Memory B cell (primary cell): ENCODE measurements at regions not wholly inside any gene's neighbourhood (a gene's known extent, or its start where the extent isn't known, plus 50 kb on each side); places are given as distances from the start of the nearest gene placed in this dataset.

Experiments
- ATAC-seq: fragments of 150-1000 bp; cut with Tn5 transposase; 2 replicates; pipeline ENCODE4 v1.10.0; 2021; ENCODE audit warnings: low read depth, mild to moderate bottlenecking, moderate library complexity
- DNase-seq, 2 donors: peaks; one replicate each; pipeline ENCODE4 v3.0.0; 2022; ENCODE audit warnings: low spot score in 2 of 2
- H3K27ac Mint-ChIP-seq: one replicate; pipeline ENCODE4 v1.8.0; 2022; ENCODE audit warnings: mild to moderate bottlenecking, moderate library complexity, mixed read lengths
- H3K27me3 Mint-ChIP-seq: one replicate; pipeline ENCODE4 v1.8.0; 2022; ENCODE audit warnings: mixed read lengths
- H3K36me3 Mint-ChIP-seq: one replicate; pipeline ENCODE4 v1.8.0; 2022; ENCODE audit warnings: mild to moderate bottlenecking, mixed read lengths
- H3K4me1 Mint-ChIP-seq: one replicate; pipeline ENCODE4 v1.8.0; 2022; ENCODE audit warnings: mixed read lengths
- H3K4me3 Mint-ChIP-seq: one replicate; pipeline ENCODE4 v1.8.0; 2022; ENCODE audit warnings: mild to moderate bottlenecking, moderate library complexity, mixed read lengths
- H3K9me3 Mint-ChIP-seq: one replicate; pipeline ENCODE4 v1.8.0; 2022; ENCODE audit warnings: mixed read lengths

DNA sequence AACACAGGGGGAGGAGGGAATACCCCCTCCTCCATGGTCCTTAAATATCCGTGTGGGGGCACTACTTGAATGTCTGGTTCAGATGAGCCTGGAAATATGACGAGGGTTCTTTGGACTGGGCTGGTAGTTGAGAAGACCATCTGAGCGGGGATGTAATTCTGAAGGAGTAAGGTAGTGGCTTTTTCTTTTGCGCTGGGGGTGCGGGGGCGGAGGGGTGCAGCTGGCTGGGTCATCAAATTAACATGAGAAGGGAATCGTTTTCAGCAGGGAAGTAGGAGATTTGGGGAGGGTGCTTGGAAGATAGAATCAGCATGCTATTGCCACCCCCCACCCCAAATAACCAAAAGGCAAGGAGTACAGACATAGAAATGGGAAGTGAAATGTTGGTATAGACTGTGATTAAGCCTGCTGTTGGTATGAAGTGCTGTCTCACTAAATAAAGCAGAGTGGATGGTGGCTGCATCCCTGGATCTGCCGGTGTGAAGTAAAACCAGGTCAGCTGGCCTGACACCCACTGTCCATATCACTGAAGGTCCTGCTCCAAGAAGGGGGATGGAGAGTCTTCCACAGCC, 121.9 kb upstream of the HSD17B12 start:
- Mint-ChIP-seq H3K4me1 (peaks cover 2% of the 10 kb centered on the region), H3K36me3 (no peaks in the 10 kb centered on the region), H3K27me3 (peaks cover 31% of the 10 kb centered on the region), H3K4me3 (no peak overlapping the region), H3K27ac (no peak overlapping the region), H3K9me3 (no peaks in the 10 kb centered on the region)
- ATAC-seq (no peak), DNase-seq (no peak)

DNA sequence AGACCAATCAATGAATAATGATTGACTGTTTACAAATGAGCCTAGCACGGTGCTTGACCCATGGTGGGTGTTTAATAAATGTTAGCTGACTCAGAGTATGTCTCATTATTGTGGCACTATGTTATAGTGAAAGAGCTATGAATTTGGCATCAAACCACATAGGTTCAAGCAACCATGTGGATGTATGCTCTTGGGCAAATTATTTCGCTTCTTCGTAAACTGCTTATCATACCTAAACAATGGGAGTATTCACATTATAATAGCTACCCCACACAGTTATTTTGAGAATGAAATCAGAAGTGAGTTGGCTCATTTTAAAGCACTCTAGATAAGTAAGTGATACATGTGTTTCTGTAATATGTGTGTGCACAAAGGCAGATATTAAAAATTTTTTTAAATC, 118.7 kb upstream of the HSD17B12 start:
- Mint-ChIP-seq H3K36me3 (no peaks in the 10 kb centered on the region), H3K27ac (no peak overlapping the region), H3K27me3 (peaks cover 23% of the 10 kb centered on the region), H3K4me3 (no peak overlapping the region), H3K4me1 (peaks cover 2% of the 10 kb centered on the region), H3K9me3 (no peaks in the 10 kb centered on the region)
- no peak for DNase-seq
- no peak for ATAC-seq

DNA sequence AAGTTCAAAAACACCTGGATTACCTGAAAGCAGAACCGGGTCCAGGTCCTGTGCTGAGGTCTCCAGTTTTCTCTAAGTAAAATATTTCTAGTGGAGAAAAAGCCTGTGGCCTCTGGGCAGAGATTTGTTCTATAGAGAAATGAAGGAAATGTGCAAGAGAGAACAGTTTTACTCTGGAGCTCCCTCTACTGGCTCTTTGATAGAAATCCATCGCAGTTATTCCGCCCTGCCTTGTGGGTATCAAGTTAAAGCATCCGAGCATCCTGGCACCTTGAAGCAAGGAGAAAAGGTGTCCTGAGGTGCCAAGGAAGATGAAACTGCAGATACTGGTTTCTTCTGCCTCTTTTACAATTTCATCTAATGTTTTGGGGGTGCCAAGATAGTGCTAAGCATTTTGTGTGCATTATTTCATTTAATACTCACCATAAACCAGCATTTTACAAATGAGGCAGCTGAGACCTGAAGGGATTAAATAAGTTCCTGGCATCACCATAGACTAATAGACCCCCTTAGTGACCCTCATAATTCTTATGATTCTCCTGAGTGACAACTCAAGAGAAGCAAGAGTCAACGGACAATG, 113.1 kb upstream of the HSD17B12 start:
- Mint-ChIP-seq H3K4me3 (no peak overlapping the region), H3K36me3 (no peaks in the 10 kb centered on the region), H3K4me1 (no peaks in the 10 kb centered on the region), H3K9me3 (peaks cover 2% of the 10 kb centered on the region), H3K27me3 (peaks cover 23% of the 10 kb centered on the region), H3K27ac (no peak overlapping the region)
- DNase-seq (no peak), ATAC-seq (no peak)

DNA sequence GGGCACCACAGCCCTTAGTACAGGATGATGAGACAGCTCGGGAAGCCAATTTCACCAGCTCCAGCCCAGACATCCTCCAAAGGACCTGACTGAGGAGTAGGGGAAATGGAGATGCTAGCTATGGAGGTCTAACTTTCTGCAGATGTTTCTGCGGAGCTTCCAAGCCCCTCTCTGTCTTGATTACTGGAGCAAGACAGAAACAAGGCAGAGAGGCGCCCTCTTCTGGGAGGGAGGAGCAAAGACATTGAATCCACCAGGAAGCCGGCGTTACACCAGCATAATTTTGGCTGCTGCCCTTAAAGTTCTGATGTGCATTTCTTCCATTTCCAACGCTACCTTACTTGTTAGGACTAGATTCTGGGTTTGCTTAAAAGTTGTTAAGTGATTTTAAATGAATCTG, 107.3 kb upstream of the HSD17B12 start:
- ATAC-seq, result no peak
- H3K27me3 Mint-ChIP-seq, result peaks cover 45% of the 10 kb centered on the region
- no peak overlapping the region for H3K4me3 Mint-ChIP-seq
- peaks cover 4% of the 10 kb centered on the region for H3K9me3 Mint-ChIP-seq
- H3K36me3 Mint-ChIP-seq, result peaks cover 1% of the 10 kb centered on the region
- no peak overlapping the region for H3K27ac Mint-ChIP-seq
- no peak for DNase-seq
- H3K4me1 Mint-ChIP-seq, result peaks cover 16% of the 10 kb centered on the region

DNA sequence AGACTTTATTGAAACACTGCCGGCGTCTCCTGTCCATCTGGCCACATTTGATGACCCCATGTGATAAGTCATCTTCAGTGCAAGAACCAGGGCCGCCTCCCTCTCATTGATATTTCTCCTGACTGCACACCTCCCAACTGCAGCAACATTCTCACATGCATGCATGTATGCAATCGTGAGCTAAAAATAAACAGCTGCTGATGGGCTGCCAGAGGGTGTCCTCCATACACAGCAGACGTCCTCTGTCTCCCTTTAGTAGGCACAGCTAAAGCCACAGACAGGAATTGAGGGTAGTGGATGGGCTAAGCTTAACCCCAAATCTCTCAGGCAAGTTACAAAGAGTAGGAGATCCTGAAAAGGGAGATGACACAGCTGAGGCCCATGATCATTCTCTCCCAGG, 106.7 kb upstream of the HSD17B12 start:
- peaks cover 45% of the 10 kb centered on the region for H3K27me3 Mint-ChIP-seq
- H3K4me1 Mint-ChIP-seq, result peaks cover 16% of the 10 kb centered on the region
- ATAC-seq (no peak), DNase-seq (no peak)
- H3K27ac Mint-ChIP-seq, result no peak overlapping the region
- peaks cover 1% of the 10 kb centered on the region for H3K36me3 Mint-ChIP-seq
- H3K9me3 Mint-ChIP-seq, result peaks cover 4% of the 10 kb centered on the region
- H3K4me3 Mint-ChIP-seq, result no peak overlapping the region

DNA sequence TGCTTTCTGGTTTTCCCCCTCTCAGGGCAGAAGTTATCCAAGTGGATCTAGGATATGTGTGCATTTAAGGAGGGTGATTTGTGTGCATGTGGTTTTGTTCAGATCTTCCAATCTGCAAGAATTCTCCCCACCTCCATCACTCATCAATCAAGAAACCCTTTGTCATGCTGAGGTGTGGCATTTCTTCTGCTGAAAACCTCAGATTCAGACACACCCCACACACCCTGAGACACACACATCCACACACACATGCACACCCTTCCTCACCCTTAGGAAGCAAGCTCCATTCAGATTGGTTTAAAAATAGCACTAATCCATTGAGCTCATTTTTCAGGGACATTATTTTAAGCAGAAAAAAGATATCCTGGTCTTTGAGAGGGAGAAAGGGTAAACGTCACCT, 106.1 kb upstream of the HSD17B12 start:
- Mint-ChIP-seq H3K4me1 (peaks cover 16% of the 10 kb centered on the region), H3K4me3 (no peak overlapping the region), H3K27ac (no peak overlapping the region), H3K36me3 (peaks cover 1% of the 10 kb centered on the region), H3K9me3 (peaks cover 4% of the 10 kb centered on the region), H3K27me3 (peaks cover 42% of the 10 kb centered on the region)
- ATAC-seq, result no peak
- no peak for DNase-seq

DNA sequence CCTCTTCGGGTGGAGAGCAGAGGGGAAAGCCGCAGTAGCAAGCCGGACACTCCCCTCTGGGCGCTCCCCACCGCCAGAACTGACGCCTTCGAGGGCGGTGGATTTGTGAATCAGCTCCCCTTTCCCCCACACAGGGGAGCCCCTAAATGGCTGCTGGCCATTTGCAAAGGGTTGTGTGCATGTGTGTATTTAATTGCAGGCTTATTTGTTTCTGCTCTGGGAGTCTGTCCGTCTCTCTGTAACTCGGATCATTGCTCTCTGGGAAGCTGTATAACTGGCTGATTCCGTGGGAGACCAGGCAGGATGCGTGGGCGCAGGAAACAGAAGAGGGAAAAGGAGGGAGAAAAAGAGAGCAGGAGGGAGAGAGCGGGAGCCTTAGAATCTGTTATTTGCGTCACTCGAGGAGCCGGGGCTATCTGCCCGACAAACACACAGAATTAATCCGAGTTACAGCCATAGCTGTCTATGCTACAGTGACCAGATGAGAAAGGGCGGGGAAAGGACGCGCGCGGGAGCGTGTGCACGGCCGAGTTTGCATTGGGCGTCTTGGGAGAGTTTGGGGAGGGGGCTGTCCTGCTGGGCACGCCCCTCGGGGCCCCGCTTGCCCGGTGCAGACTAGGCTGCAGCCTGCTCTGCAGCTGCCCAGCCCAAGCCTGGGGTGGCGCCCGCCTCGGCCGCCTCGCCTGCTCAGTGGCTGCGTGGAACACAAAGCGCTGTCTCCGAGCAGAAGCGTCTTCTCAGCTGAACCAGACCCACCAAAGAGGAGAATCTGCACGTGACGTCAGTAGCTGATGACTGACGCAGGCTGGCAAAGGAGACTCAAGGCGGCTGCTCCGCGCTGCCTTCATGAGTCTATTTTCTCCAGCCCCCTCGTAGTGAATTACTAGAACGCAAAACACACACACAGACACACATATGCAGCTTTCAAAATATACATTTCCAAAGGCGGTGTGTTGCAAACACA, 105.3 kb upstream of the HSD17B12 start:
- DNase-seq (no peak), ATAC-seq (peak; percentile 41)
- peaks cover 4% of the 10 kb centered on the region for H3K9me3 Mint-ChIP-seq
- peak overlapping the region; percentile 1 for H3K4me3 Mint-ChIP-seq
- H3K27ac Mint-ChIP-seq, result no peak overlapping the region
- peaks cover 24% of the 10 kb centered on the region for H3K4me1 Mint-ChIP-seq
- peaks cover 42% of the 10 kb centered on the region for H3K27me3 Mint-ChIP-seq
- H3K36me3 Mint-ChIP-seq, result peaks cover 1% of the 10 kb centered on the region

DNA sequence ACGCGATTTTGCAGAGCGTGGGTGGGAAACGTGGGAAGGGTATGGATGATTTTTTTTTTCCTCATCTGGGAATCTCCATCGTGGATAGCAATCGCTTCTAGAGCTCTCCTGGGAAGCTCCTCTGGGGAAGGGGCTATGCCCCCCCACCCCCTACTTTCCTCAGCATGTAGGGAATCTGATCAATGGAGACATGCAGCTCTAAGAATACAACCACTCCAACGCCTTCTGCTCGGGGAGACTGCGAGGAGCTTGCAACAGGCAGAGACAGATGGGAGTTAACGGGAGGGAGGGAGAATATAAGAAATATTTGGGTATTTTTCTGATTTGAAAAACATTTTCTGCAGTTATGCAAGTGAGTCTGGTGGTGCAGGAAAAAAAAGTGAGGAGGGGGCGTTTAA, 104.6 kb upstream of the HSD17B12 start:
- H3K27me3 Mint-ChIP-seq, result peaks cover 48% of the 10 kb centered on the region
- peaks cover 29% of the 10 kb centered on the region for H3K4me1 Mint-ChIP-seq
- no peak overlapping the region for H3K4me3 Mint-ChIP-seq
- H3K27ac Mint-ChIP-seq, result no peak overlapping the region
- H3K9me3 Mint-ChIP-seq, result peaks cover 2% of the 10 kb centered on the region
- ATAC-seq, result no peak
- DNase-seq, result no peak
- peaks cover 1% of the 10 kb centered on the region for H3K36me3 Mint-ChIP-seq

DNA sequence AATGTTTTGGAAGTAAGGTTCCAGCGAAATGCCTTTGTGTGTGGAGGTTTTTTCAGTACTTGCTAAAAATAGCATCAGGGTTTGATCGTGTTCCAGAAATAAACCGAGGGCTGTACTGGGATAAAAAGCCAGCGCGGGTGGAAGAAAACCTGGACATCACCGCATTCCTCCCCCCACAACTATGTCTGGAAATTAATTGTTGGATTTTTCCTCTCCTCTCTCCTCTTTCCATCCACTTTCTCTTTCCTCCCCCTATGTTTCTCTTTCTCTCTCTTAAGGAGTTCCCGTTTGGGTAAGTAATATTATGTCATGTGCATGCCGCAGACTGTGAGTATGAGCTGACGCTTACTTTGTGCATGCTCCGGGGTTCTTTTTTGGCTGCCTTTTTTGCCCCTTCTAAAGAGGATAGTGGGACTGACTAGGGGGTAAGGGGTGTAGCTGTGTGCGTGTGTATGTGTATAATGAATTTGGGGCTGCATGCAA, 104.2 kb upstream of the HSD17B12 start:
- H3K36me3 Mint-ChIP-seq, result peaks cover 1% of the 10 kb centered on the region
- ATAC-seq (no peak), DNase-seq (no peak)
- peaks cover 30% of the 10 kb centered on the region for H3K4me1 Mint-ChIP-seq
- peaks cover 46% of the 10 kb centered on the region for H3K27me3 Mint-ChIP-seq
- H3K27ac Mint-ChIP-seq, result no peak overlapping the region
- no peak overlapping the region for H3K4me3 Mint-ChIP-seq
- peaks cover 2% of the 10 kb centered on the region for H3K9me3 Mint-ChIP-seq

DNA sequence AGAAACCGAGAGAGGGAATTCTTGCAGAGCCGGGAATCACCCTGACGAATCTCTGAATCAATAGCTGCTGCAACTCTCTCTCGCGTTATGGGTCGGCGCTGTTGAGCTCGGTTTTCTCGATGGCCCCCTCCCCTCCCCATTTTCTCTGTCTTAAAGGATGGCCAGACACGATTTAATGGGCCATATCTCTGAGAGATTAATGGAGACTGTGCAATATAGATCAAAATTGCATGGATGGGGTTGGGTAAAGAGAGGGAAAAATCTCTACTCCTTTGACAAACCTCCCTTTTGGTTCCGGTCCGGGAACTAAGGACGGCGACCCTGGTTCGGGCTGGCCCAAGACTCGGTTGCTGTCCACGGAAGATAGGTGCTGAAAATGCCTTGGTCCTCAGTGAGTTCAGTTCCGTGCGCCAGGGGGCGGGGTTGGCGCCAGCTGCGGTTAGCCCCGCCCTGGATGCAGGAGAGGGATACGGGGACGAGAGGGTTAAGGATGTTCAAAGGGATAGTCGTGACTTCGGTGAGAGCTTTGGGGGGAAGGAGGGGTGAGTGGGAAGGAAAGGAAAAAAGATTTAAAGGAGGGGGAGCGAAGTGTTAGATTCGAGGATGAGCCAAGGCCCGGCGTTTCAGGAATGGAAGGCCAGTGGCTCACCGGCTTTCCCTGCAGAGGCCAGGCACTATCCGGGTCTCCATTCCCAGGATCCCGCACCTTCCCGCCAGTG, 103.6 kb upstream of the HSD17B12 start:
- no peak overlapping the region for H3K4me3 Mint-ChIP-seq
- no peak for DNase-seq
- no peak for ATAC-seq
- peaks cover 1% of the 10 kb centered on the region for H3K36me3 Mint-ChIP-seq
- H3K27me3 Mint-ChIP-seq, result peaks cover 46% of the 10 kb centered on the region
- H3K9me3 Mint-ChIP-seq, result peaks cover 2% of the 10 kb centered on the region
- no peak overlapping the region for H3K27ac Mint-ChIP-seq
- peaks cover 35% of the 10 kb centered on the region for H3K4me1 Mint-ChIP-seq

DNA sequence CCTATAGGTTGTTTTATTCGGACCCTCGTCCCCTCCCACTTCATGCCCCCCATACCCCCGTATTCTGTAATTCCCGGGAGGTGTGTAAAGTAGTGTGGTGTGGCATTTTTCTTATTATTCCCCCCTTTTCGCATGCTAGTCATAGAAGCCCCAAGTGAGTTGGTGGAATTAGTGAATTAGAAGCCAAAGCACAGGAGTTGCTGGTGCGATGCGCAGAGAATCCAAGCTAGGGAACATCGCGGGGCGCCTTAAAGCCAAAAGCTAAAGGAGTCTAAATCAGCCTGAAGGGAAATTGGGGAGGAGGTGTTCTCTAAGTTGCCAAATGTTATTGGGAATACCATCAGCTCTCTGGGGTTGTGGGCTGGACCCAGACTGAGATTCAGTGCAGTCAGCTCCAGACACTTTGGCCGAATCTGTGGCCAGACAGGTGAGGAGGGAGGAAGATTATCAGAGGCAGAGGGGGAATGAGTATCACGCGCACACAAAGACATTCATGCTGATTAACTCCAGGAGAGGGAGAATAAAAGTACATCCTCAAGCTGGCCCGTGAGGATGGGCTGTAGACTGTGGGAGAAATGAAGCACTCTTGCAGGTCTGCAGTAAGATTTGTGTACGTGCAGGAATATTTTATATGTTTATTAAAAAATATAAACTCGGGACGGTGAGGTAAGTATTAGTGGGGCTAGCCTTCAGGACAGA, 102.8 kb upstream of the HSD17B12 start:
- no peak overlapping the region for H3K27ac Mint-ChIP-seq
- H3K4me3 Mint-ChIP-seq, result no peak overlapping the region
- DNase-seq (no peak), ATAC-seq (no peak)
- H3K9me3 Mint-ChIP-seq, result peaks cover 2% of the 10 kb centered on the region
- peaks cover 49% of the 10 kb centered on the region for H3K27me3 Mint-ChIP-seq
- peaks cover 1% of the 10 kb centered on the region for H3K36me3 Mint-ChIP-seq
- H3K4me1 Mint-ChIP-seq, result peaks cover 35% of the 10 kb centered on the region

DNA sequence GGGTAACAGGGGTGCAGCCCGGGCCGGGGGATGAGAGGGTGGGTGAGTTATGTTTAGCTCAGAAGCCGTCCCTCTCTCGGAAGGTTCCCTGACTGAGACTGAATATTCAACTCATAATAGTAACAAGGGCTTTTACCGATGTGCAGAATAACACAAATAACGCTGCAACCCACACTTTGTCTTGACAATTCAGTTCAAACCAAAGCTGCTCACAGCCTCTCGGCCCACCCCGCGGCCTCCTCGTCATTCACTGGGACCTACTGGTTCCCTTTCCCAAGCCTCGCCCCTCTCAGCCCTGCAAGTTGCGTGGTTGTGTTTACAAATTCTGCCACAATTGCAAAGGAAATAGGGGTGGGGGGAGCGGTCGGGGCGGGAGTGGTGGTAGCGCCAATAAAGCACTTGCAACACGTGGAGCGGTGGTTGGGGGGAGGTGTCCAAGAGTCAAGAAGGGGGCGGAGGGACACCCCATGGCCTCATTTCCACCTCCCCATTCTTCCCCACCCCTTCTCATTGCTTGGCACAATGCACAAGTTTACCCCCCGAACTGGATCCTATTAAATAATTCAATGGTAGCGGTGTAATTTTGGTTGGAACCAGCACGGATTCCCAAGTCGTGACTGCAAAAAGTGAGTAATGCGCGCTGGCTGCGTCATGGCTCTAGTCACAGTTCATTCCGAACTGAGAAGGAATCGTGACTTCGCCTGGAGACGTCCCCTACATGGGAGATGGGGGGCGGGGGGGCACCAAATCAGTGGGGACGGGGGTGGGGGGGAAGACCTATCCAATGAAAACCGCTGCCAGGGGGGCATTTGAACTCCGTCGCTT, 102.0 kb upstream of the HSD17B12 start:
- Mint-ChIP-seq H3K4me1 (peaks cover 35% of the 10 kb centered on the region), H3K9me3 (peaks cover 2% of the 10 kb centered on the region), H3K36me3 (peaks cover 1% of the 10 kb centered on the region), H3K27ac (no peak overlapping the region), H3K27me3 (peaks cover 49% of the 10 kb centered on the region), H3K4me3 (peak overlapping the region; percentile 84)
- DNase-seq (no peak), ATAC-seq (no peak)
